ENCODE measurements at regions not wholly inside any gene's neighbourhood (a gene's known extent, or its start where the extent isn't known, plus 50 kb on each side); places are given as distances from the start of the nearest gene placed in this dataset.

DNA sequence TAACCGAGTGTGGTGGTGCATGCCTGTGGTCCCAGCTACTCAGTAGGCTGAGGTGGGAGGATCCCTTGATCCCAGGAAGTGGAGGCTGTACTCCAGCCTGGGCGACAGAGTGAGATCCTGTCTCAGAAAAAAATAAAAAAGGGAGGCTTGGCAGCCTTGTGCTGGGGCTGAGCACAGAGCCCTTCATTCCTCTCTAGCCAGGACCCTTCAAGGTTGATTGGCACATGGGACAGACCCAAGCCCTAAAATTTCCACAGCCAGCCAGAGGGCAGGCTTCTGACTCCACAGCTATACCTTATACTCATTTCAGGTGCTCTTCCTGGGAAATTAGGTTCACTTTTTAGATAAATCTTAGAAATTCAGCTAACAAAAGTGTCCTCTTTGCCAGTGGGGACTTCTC is 553.0 kb upstream of the CPEB2 start:
- DNase-seq (ENCODE audit: low spot score): no peak

GRCh38 chr4:14452001-14452400 is 550.3 kb upstream of the CPEB2 start:
- DNase-seq (ENCODE audit: low spot score): no peak

DNA sequence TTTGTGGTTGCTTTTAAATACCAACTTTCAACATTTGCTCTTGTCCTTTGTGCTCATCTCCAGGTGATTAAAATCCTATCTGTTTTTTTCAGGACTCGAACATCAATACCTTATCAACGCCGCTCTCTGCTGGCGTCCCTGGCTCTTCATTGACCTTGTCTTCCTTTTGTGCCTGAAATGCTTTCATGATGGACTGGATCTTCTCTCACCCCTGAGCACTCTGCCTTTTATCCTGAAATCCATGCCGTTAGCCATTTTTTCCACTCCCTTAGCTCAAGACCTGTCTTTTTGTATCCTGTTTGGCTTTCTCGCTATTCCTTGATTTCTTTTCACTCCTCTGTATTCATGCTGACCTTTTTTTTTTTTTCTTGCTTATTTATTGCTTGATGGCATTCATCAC is 549.5 kb upstream of the CPEB2 start:
- DNase-seq (ENCODE audit: low spot score): no peak

DNA sequence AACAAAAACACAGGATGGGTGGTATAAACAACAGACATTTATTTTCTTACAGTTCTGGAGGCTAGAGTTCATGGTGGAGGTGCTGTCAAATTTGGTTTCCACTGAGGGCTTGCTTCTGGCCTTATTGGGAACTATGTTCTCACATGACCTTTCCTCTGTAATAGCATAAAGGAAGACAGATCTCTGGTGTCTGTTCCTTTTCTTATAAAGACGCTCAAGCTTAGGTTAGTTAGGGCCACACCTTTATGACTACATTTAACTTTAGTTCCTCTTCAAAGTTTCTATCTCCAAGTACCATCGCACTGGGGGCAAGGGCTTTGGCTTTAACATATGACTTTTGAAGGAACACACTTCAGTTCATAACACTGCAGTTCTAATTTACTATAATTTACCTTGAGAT is 543.8 kb upstream of the CPEB2 start:
- DNase-seq (ENCODE audit: low spot score): no peak

GRCh38 chr4:14465057-14465456 is 537.2 kb upstream of the CPEB2 start:
- DNase-seq (ENCODE audit: low spot score): no peak

DNA sequence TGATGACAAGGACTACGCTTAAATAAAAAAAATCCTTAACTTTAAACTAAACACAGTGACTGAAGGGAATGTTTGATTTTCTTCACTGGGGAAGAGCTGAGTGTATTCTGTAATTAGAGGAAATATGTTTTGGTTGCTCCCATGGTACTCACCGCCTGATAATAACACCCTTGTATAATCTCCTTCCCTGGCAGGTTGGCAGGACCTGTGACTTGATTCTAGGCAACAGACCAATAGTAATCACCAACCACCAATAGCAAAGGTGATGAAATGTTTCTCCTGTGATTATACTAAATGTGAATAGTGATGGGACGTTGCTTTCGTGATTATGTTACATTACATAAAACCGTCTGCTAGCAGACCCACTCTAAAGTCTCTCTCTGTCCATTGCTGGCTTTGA is 536.8 kb upstream of the CPEB2 start:
- no peak for DNase-seq (ENCODE audit: low spot score)

DNA sequence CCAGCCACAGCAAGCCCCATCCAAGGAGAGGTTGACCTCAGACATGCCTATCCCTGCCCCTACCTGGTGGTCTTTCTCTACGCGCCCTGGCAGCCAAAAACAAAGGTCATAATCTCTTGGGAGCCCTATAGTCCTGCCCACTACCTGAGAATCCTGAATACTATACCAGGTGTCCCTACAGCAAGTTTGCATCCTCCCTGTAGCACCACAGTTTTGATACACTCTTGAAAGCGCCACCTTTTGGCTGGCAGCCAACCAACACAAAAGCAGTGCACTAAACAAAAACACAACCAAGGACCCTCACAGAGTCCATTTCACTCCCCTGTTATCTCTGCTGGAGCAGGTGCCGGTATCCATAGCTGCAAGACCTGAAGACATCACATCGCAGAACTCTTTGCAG is 523.8 kb upstream of the CPEB2 start:
- DNase-seq (ENCODE audit: low spot score): no peak

DNA sequence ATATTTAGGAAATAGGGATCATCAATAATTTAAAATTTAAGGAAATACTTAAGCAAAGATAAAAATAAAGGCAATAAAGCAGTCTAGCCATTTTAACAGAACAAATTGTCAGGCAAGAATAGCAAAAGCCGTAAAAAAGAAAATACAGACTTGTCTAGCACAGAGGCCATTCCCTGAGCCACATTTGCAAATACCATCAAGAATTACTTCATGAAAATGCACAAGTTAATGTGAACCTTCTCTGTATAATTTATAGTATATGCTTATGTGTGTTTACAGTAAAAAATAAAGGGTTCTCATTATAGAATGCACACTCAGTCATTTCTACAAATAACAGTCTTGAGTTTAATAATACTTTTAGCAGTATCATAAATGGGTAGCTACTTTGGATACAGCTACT is 505.9 kb upstream of the CPEB2 start:
- DNase-seq (ENCODE audit: low spot score): no peak

GRCh38 chr4:14496969-14497368 is 505.3 kb upstream of the CPEB2 start:
- DNase-seq (ENCODE audit: low spot score): no peak

GRCh38 chr4:14504162-14504561 is 498.1 kb upstream of the CPEB2 start:
- no peak for DNase-seq (ENCODE audit: low spot score)

DNA sequence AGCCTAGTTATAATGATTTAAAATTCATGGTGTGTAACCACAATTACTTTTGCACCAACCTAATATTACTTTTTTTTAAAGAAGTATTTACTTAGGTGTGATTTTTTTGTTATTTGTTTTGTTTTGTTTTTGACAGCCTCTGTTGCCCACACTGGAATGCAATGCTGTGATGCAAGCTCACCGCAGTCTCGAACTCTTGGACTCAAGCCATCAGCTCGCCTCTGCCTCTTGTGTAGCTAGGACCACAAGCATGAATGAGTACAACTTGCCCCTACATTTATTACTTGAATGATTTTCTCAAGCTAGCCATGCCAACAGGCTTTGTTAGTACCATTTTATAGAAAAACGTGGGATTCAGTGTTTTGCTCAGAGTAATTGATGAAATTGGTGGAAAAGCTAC is 488.8 kb upstream of the CPEB2 start:
- no peak for DNase-seq (ENCODE audit: low spot score)

- no peak for DNase-seq (ENCODE audit: low spot score)
These were observed 486.7 kb upstream of the CPEB2 start for GRCh38 chr4:14515556-14515955.

DNA sequence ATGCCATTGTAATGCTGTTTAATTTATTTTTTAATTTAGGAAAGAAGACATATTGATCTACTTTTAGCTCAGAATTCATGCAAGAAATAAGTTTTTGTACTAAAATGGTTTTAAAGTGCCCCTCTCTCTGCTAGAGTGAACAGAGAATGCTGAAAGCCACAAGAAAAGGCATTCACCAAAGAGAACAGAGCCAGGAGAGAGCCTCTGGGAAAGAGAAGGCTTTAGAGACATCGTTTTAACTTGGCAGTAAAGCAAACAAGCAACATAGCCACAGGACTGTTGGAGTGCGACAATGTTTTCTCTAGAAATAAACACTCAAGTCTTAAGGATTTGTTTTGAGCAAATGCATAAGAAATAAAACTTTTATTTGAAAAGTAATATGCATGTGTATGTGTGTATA is 484.1 kb upstream of the CPEB2 start:
- DNase-seq (ENCODE audit: low spot score): no peak

DNA sequence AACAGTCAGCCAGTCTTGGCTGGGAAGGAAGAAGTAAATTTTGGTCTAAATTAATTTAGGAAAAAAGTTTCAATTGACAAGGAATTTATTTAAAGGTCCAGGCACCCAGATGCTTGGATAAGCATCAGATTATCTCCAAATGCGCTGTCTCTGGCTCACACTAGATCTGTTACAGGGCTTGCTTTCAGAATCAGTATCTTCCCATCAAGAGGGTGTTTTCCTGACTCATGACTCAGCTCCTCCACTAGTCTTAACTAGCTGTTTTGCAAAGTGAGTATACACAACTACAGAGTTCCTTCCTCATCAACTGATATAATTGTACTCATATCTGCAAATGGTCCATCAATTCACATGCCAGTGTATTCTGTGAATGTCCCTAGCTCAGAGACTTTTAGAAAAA is 482.1 kb upstream of the CPEB2 start:
- no peak for DNase-seq (ENCODE audit: low spot score)

DNA sequence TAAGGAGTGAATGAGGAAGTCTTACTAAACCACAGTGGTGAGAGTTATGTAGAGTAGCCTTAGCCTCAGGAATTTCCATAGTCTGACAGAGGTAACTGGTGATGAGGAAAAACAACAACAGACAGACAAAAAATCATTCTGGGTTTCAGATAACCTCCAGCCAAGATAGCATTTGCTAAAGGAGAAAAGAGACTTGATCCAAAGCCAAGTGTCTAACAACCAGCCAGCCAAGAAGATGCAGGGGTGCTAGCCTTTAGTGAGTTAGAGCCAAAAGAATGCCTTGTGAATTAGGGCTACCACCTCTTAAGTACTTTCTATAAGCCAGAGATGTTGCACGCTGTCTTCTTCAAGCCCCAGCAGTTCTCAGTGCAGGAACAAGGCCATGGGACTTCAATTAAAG is 478.0 kb upstream of the CPEB2 start:
- no peak for DNase-seq (ENCODE audit: low spot score)

GRCh38 chr4:14528918-14529317 is 473.4 kb upstream of the CPEB2 start:
- no peak for DNase-seq (ENCODE audit: low spot score)

DNA sequence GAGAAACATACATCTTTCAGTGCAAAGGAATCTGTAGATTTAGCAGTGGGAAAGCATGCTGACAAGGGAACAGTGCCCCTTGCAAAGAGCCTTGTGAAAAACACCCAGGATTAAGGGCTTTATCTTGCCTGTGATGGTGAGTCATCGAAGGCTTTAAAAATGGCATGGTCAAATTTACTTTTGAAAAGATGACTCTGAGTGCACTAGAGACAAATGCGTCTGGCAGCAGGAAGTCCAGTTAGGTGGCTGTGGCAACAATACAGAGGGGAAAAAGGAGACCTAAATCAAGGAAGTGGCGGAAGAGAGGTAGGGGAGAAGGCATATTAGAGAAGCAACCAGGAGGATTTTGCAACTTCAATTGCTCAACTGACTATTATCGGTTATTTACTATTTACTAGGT is 472.6 kb upstream of the CPEB2 start:
- DNase-seq (ENCODE audit: low spot score): no peak

DNA sequence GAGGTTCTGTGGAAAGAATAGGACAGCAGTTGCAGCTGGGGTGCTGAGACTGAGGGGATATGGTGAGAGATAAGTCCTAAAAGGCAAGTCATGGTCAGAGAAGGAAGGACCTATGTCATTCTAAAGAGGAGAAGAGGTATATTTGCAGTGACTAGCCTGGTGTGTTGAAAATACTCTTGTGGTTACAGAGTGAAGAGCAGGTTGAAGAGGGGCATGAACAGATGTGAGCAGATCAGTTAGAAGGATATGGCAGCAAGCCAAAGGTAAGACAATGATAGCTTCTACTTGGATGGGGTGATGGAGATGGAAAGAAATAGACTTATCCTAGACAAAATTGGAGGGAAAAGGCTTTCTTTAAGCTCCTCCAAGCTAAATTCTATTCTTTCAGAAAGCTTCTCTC is 469.8 kb upstream of the CPEB2 start:
- DNase-seq (ENCODE audit: low spot score): no peak

DNA sequence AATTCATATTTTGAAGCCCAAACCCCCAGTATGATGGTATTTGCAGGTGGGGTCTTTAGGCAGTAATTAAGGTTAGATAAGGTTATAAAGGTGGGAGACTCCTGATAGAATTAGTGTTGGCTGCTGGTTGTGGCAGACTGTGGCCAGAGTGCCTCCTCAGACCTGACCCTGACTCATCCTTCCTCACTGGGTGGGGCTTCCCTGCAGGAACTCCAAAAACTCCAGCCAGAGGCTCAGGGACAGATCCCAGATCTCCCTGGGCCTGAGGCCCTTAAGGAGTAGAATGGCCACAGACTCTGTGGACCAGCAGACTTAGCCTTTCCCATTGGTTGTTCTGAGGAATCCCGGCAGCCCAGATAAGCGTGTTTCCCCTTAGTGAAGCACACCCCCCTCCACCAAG is 463.0 kb upstream of the CPEB2 start:
- DNase-seq (ENCODE audit: low spot score): no peak

DNA sequence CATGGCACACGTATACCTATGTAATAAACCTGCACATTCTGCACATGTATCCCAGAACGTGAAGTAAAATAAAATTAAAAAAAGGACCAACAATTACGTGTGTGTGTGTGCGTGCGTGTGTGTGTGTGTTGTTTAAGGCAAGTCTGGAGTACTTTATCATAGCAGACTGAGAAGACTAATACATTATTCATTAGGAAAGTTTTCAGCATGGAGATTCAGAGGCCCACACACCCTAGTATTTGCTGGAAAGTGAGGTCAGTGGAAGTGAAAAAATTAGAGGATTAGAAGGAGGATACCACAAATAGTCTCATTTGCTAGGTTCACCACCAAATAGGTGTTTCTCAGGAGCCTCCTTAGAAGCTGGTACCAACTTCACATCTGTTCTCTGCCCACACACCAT is 457.1 kb upstream of the CPEB2 start:
- no peak for DNase-seq (ENCODE audit: low spot score)

GRCh38 chr4:14545807-14546206 is 456.5 kb upstream of the CPEB2 start:
- DNase-seq (ENCODE audit: low spot score): no peak

GRCh38 chr4:14552119-14552518 is 450.2 kb upstream of the CPEB2 start:
- DNase-seq (ENCODE audit: low spot score): no peak

GRCh38 chr4:14559646-14560045 is 442.6 kb upstream of the CPEB2 start:
- no peak for DNase-seq (ENCODE audit: low spot score)

GRCh38 chr4:14560577-14560976 is 441.7 kb upstream of the CPEB2 start:
- no peak for DNase-seq (ENCODE audit: low spot score)

DNA sequence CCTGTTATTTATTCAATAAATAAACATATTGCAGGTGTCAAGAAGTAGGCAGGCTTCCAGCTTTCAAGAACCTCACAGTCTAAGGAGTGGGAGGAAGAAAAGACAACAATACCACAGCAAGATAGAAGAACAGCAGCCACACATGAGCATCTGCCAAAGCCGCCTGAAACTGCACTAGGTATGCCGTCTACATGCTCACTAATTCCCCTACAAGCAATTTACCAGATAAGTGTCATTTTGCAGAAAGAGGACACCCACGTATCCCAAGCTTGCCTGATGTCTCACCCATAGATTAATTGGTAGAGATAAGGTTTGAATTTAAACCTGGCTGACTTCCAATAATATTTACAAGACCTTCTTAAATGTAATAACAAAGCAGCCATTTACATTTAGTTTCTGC is 439.4 kb upstream of the CPEB2 start:
- DNase-seq (ENCODE audit: low spot score): no peak

Data from AG20443 (cell line).